Activated CD4-positive, alpha-beta T cell treated with anti-CD3 and anti-CD28 coated beads, Interleukin-2, amount 10 ng/mL, durations not matched to agents 24 days and 14 days (primary cell): ENCODE measurements at regions not wholly inside any gene's neighbourhood (a gene's known extent, or its start where the extent isn't known, plus 50 kb on each side); places are given as distances from the start of the nearest gene placed in this dataset.
"Not testable (repeated sequence)": the region's sequence is repeated elsewhere in the genome, so short reads cannot be mapped to it uniquely, and the experiment has no call there.

Experiments used
- DNase-seq: peaks from one replicate; pipeline ENCODE4 v3.0.0; 2022
- H3K27ac Mint-ChIP-seq: one replicate; pipeline ENCODE4 v1.8.0; 2022; ENCODE audit warnings: mild to moderate bottlenecking, mixed read lengths
- H3K27me3 Mint-ChIP-seq: one replicate; pipeline ENCODE4 v1.8.0; 2022; ENCODE audit warnings: mixed read lengths
- H3K36me3 Mint-ChIP-seq: one replicate; pipeline ENCODE4 v1.8.0; 2022; ENCODE audit warnings: low read depth, mild to moderate bottlenecking, mixed read lengths
- H3K4me1 Mint-ChIP-seq: one replicate; pipeline ENCODE4 v1.8.0; 2021; ENCODE audit warnings: mixed read lengths
- H3K4me3 Mint-ChIP-seq: one replicate; pipeline ENCODE4 v1.8.0; 2022; ENCODE audit warnings: mild to moderate bottlenecking, moderate library complexity, mixed read lengths
- H3K9me3 Mint-ChIP-seq: one replicate; pipeline ENCODE4 v1.8.0; 2021; ENCODE audit warnings: mixed read lengths
- intact Hi-C: fragments of 100-400 bp; cut with micrococcal nuclease; formaldehyde crosslinking; loops from one replicate; pipeline ENCODE4 v1.15.1; 2023

DNA sequence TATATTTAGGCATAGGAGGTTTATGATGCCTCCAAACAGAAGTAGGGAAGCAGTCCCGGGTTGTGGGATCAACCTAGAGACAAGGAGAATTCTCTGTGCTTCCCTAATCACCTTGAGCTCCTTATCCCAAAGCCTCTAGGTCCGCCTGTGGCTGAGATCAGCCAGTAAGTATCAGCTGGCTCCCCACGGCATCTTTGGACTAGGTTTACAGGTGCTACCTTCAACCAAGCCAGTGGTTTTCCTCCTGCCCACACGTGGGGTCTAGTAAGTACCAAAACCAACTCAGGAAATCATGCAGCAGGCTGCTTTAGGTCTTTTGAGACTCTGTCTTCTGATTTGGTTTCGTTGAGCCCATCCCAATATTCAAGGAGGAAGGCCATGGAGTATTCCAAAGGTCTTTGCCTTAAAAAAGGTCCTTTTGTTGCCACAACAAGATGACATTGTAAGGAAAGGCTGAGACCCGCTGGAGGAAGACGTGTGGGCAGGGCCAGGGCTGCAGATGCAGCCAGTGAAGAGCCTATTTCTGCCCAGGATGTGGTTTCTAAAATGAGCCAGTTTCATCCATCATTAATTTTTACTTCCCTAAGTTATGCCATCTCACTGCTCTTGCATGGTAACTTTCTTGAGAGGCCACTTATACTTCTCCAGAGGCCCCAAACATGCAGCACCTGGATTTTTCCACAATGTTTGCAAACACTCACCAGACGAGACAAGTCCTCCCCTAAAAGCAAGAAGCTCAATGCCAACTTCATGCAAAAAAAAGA lies 248.7 kb downstream of the RNF152 start:
- Mint-ChIP-seq H3K36me3 (no peaks in the 10 kb centered on the region), H3K27me3 (peaks cover 10% of the 10 kb centered on the region), H3K27ac (no peak overlapping the region), H3K9me3 (no peaks in the 10 kb centered on the region), H3K4me3 (no peak overlapping the region), H3K4me1 (peaks cover 2% of the 10 kb centered on the region)
- intact Hi-C loops, result no loop called here
- no peak for DNase-seq

DNA sequence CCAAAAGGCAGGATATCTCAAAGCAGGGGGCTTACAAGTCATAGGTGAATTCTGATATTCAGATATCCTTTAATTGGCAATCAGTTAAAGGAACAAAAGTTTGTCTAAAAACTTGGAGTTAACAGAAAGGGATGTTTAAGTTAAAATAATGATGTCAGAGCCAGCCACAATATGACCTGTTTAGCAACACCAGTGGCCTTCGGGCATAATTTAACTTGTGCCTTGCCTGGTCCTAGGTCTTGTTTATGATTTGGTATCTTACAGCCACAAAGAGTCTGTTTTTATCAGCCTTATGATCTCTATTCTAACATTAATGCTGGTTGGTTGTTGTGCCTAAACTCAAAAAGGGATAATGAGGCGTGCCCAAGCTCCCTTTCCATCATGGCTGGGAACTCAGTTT lies 252.9 kb downstream of the RNF152 start:
- no peak for DNase-seq
- peaks cover 5% of the 10 kb centered on the region for H3K27me3 Mint-ChIP-seq
- no peaks in the 10 kb centered on the region for H3K36me3 Mint-ChIP-seq
- no peak overlapping the region for H3K27ac Mint-ChIP-seq
- no peak overlapping the region for H3K4me3 Mint-ChIP-seq
- intact Hi-C loops, result loop anchor here (5.0 kb wide), 1 partner anchor 252 kb away; the partner anchor contains the start of gene RNF152
- H3K4me1 Mint-ChIP-seq, result peaks cover 2% of the 10 kb centered on the region
- H3K9me3 Mint-ChIP-seq, result no peaks in the 10 kb centered on the region

DNA sequence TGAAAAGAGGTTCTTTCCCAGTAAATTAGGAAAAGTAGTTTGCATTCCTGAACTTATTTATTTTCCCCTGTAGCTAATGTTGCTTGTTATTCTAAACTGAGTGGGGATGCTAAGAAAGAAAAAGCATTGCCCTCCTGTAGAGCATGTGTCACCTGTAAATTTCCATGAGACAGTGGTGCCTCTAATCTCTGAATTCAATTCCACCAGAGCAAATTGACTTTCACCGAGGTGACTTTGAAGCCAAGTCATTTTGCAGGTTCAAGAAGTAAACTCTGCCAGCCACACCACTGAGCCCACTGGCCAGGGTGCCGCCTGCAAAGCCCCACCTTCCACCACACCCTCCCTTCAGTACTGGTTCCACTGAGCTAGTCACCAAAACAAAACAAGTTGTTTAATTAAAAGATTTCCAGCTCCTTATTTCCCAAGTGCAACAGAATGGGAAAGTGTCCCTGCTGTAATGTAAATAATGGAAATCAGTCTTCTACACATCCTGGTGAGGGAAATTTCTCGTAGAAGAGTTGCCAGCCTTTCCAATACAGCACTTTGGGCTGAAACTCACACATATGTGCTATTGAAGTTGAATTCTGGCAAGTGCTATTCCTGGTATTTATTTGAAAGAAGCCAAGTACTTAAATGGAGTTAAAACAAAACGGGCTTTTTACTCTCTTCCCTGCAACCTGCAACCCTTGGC lies 254.8 kb downstream of the RNF152 start:
- H3K27me3 Mint-ChIP-seq, result peaks cover 3% of the 10 kb centered on the region
- no peak overlapping the region for H3K27ac Mint-ChIP-seq
- H3K9me3 Mint-ChIP-seq, result no peaks in the 10 kb centered on the region
- intact Hi-C loops, result loop anchor here (5.0 kb wide), 1 partner anchor 254 kb away; the partner anchor contains the start of gene RNF152
- DNase-seq, result no peak
- H3K4me1 Mint-ChIP-seq, result no peaks in the 10 kb centered on the region
- H3K36me3 Mint-ChIP-seq, result no peaks in the 10 kb centered on the region
- H3K4me3 Mint-ChIP-seq, result no peak overlapping the region

DNA sequence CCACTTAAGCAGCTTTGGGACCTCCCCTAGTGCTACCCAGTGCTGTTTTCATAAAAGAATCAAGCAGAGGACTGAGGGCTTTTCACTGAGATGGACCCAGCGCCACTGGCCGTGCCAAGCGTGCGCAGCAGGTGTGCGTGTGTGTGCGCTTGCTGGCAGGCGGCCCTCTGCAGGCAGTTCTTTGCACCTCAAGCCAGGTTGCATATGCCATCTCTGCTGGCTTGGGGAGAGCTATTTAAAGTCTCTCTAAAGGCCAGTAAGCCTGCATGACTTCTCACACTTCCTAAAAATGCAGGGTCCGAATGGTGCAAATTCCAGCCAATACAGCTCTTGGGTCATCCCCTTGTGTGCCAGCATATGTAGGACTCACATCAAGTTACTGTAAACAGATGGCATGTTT lies 255.5 kb downstream of the RNF152 start:
- H3K4me3 Mint-ChIP-seq, result no peak overlapping the region
- H3K27ac Mint-ChIP-seq, result no peak overlapping the region
- peaks cover 3% of the 10 kb centered on the region for H3K27me3 Mint-ChIP-seq
- no peaks in the 10 kb centered on the region for H3K4me1 Mint-ChIP-seq
- no peaks in the 10 kb centered on the region for H3K36me3 Mint-ChIP-seq
- DNase-seq, result no peak
- intact Hi-C loops, result loop anchor here (5.0 kb wide), 1 partner anchor 255 kb away; the partner anchor contains the start of gene RNF152
- no peaks in the 10 kb centered on the region for H3K9me3 Mint-ChIP-seq

- Mint-ChIP-seq H3K4me1 (no peaks in the 10 kb centered on the region), H3K27me3 (peaks cover 3% of the 10 kb centered on the region), H3K36me3 (no peaks in the 10 kb centered on the region), H3K4me3 (no peak overlapping the region), H3K27ac (no peak overlapping the region), H3K9me3 (no peaks in the 10 kb centered on the region)
- intact Hi-C loops, result loop anchor here (1.0 to 5.0 kb wide), 2 partner anchors 256 to 495 kb away; partner anchors contain the start of gene RNF152
- peak; percentile 77 for DNase-seq
These were observed 256.8 kb downstream of the RNF152 start for GRCh38 chr18:61635901-61636528.

GRCh38 chr18:61628085-61628484 lies 264.7 kb downstream of the RNF152 start:
- no peak for DNase-seq
- Mint-ChIP-seq H3K36me3 (no peaks in the 10 kb centered on the region), H3K4me1 (no peaks in the 10 kb centered on the region)

GRCh38 chr18:61624631-61625030 lies 268.2 kb downstream of the RNF152 start:
- H3K36me3 Mint-ChIP-seq, DNase-seq, H3K9me3 Mint-ChIP-seq, H3K4me1 Mint-ChIP-seq, H3K27ac Mint-ChIP-seq, intact Hi-C loops, H3K4me3 Mint-ChIP-seq: not testable (repeated sequence)
- H3K27me3 Mint-ChIP-seq, result peaks cover 23% of the 10 kb centered on the region

More at GRCh38 chr18:61628085-61628484, 264.7 kb downstream of the RNF152 start:
- intact Hi-C loops, result no loop called here
- Mint-ChIP-seq H3K27ac (no peak overlapping the region), H3K9me3 (no peaks in the 10 kb centered on the region), H3K27me3 (peaks cover 17% of the 10 kb centered on the region), H3K4me3 (no peak overlapping the region)

GRCh38 chr18:61619783-61620182 lies 273.0 kb downstream of the RNF152 start:
- H3K4me3 Mint-ChIP-seq, result no peak overlapping the region
- H3K4me1 Mint-ChIP-seq, result no peaks in the 10 kb centered on the region
- H3K27ac Mint-ChIP-seq, result no peak overlapping the region
- no peaks in the 10 kb centered on the region for H3K9me3 Mint-ChIP-seq
- no peaks in the 10 kb centered on the region for H3K36me3 Mint-ChIP-seq
- H3K27me3 Mint-ChIP-seq, result peaks cover 13% of the 10 kb centered on the region
- no peak for DNase-seq
- intact Hi-C loops, result no loop called here

- no peak for DNase-seq
- Mint-ChIP-seq H3K27ac (no peak overlapping the region), H3K4me1 (no peaks in the 10 kb centered on the region), H3K9me3 (no peaks in the 10 kb centered on the region), H3K36me3 (no peaks in the 10 kb centered on the region), H3K27me3 (peaks cover 10% of the 10 kb centered on the region), H3K4me3 (no peak overlapping the region)
- intact Hi-C loops, result no loop called here
These were observed 274.0 kb downstream of the RNF152 start for GRCh38 chr18:61618816-61619215.

GRCh38 chr18:61616111-61616610 lies 276.6 kb downstream of the RNF152 start:
- no peaks in the 10 kb centered on the region for H3K9me3 Mint-ChIP-seq
- DNase-seq, result no peak
- H3K27ac Mint-ChIP-seq, result no peak overlapping the region
- intact Hi-C loops, result no loop called here
- H3K4me1 Mint-ChIP-seq, result no peaks in the 10 kb centered on the region
- peaks cover 8% of the 10 kb centered on the region for H3K27me3 Mint-ChIP-seq
- H3K4me3 Mint-ChIP-seq, result no peak overlapping the region
- H3K36me3 Mint-ChIP-seq, result no peaks in the 10 kb centered on the region

DNA sequence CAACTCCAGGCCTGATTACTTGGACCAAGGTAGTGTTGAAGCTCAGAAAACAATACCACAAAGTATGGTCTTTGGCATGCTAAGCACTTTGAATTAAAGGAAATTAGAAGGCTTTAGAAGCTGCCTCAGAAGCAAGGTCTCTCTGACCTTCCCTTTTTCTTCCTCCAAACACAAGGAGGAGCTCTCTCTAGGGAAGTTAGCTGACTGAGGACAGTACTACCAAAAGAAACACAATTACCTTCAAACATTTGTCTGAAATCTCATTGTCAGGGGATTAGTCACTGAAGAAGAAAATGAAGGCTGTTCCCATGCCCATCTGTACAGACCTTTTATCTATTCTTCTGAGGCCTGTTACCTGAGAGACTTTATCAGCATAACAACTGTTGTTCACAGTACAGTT lies 279.3 kb downstream of the CDH20 start:
- no peak for DNase-seq
- no peak overlapping the region for H3K27ac Mint-ChIP-seq
- peaks cover 17% of the 10 kb centered on the region for H3K27me3 Mint-ChIP-seq
- H3K36me3 Mint-ChIP-seq, result no peaks in the 10 kb centered on the region
- no peaks in the 10 kb centered on the region for H3K9me3 Mint-ChIP-seq
- intact Hi-C loops, result no loop called here
- no peaks in the 10 kb centered on the region for H3K4me1 Mint-ChIP-seq
- no peak overlapping the region for H3K4me3 Mint-ChIP-seq

- intact Hi-C loops, result no loop called here
- H3K9me3 Mint-ChIP-seq, result no peaks in the 10 kb centered on the region
- H3K27me3 Mint-ChIP-seq, result peaks cover 35% of the 10 kb centered on the region
- DNase-seq, result no peak
- H3K27ac Mint-ChIP-seq, result no peak overlapping the region
- H3K4me1 Mint-ChIP-seq, result no peaks in the 10 kb centered on the region
- no peaks in the 10 kb centered on the region for H3K36me3 Mint-ChIP-seq
- no peak overlapping the region for H3K4me3 Mint-ChIP-seq
These were observed 275.9 kb downstream of the CDH20 start for GRCh38 chr18:61609131-61609530.

- Mint-ChIP-seq H3K9me3 (no peaks in the 10 kb centered on the region), H3K4me1 (no peaks in the 10 kb centered on the region), H3K36me3 (no peaks in the 10 kb centered on the region), H3K27ac (no peak overlapping the region), H3K27me3 (peaks cover 37% of the 10 kb centered on the region), H3K4me3 (no peak overlapping the region)
- intact Hi-C loops, result no loop called here
- DNase-seq, result no peak
These were observed 275.1 kb downstream of the CDH20 start for GRCh38 chr18:61608316-61608715.

DNA sequence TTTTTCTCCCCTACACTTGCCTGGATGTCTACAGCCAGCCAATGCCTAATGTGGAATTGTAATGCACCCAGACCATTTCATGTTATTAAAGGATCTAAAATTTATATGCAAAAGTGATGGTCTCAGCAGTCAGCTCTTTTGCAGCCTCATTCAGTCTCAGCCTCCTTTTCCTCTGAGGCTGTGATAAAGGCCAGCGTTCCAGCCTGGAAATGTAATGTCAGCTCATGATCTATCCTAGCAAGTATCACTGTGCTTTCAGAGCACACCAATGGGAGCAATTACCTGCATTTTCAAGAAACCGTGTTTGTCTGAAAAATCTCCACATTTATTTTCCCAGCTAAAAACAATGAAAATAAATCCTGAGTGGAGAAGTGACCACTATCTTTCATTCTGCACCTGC lies 274.6 kb downstream of the CDH20 start:
- intact Hi-C loops, result no loop called here
- Mint-ChIP-seq H3K4me1 (no peaks in the 10 kb centered on the region), H3K9me3 (no peaks in the 10 kb centered on the region), H3K4me3 (no peak overlapping the region), H3K36me3 (no peaks in the 10 kb centered on the region), H3K27ac (no peak overlapping the region), H3K27me3 (peaks cover 38% of the 10 kb centered on the region)
- DNase-seq, result no peak
